ENCODE measurements at regions not wholly inside any gene's neighbourhood (a gene's known extent, or its start where the extent isn't known, plus 50 kb on each side); places are given as distances from the start of the nearest gene placed in this dataset.
A peak's percentile ranks its signal among the peaks of the same experiment; 100 is the strongest.

GRCh38 chr21:35628316-35628715 is 432.0 kb downstream of the SETD4 start:
- H3K4me3 ChIP-seq = no peak overlapping the region
- H3K27ac ChIP-seq = no peak overlapping the region
- H3K36me3 ChIP-seq = no peaks in the 10 kb centered on the region
- H3K9me3 ChIP-seq = no peaks in the 10 kb centered on the region
- TF ChIP-seq Cebpa-rat (IDR thresholded peaks at IDR 0.05) = no peak
- no peaks in the 10 kb centered on the region for H3K4me1 ChIP-seq
- H4K20me1 ChIP-seq = no peaks in the 10 kb centered on the region
- H3K4me2 ChIP-seq = no peak overlapping the region
- no peak overlapping the region for H3K9ac ChIP-seq
- no peaks in the 10 kb centered on the region for H3K27me3 ChIP-seq

DNA sequence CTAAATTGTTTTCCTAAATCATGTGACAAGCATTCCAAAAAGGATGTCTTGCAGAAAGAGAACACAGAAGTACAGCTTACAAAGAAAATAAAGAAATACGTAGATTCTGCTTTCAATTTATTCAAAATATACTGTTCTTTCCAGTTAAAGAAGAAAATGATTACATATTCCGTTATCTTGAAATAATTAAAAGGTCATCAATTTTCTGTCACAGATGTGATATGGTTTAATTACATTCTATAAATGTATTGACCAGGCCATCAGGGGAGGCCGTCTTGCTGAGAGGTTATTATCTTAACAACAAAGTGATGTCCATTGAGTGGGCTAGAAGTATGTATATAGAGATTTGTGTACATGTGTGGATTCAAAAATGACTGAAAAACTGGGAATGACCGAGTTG is 432.9 kb downstream of the SETD4 start:
- no peak overlapping the region for H3K4me2 ChIP-seq
- no peak for TF ChIP-seq Cebpa-rat (IDR thresholded peaks at IDR 0.05)
- no peaks in the 10 kb centered on the region for H3K36me3 ChIP-seq
- H3K4me3 ChIP-seq = no peak overlapping the region
- H3K27me3 ChIP-seq = no peaks in the 10 kb centered on the region
- H3K9ac ChIP-seq = no peak overlapping the region
- H3K4me1 ChIP-seq = no peaks in the 10 kb centered on the region
- H4K20me1 ChIP-seq = no peaks in the 10 kb centered on the region
- H3K27ac ChIP-seq = no peak overlapping the region
- H3K9me3 ChIP-seq = no peaks in the 10 kb centered on the region

GRCh38 chr21:35625576-35625975 is 434.8 kb downstream of the SETD4 start:
- H3K36me3 ChIP-seq = no peaks in the 10 kb centered on the region
- no peaks in the 10 kb centered on the region; the same call in 1 of the 2 replicates for H3K9me3 ChIP-seq
- H3K27me3 ChIP-seq = no peaks in the 10 kb centered on the region
- no peak for TF ChIP-seq Cebpa-rat (IDR thresholded peaks at IDR 0.05)
- H3K4me3 ChIP-seq = no peak overlapping the region
- no peak overlapping the region for H3K4me2 ChIP-seq
- H3K4me1 ChIP-seq = no peaks in the 10 kb centered on the region
- no peak overlapping the region for H3K9ac ChIP-seq
- no peak overlapping the region for H3K27ac ChIP-seq
- no peaks in the 10 kb centered on the region for H4K20me1 ChIP-seq

DNA sequence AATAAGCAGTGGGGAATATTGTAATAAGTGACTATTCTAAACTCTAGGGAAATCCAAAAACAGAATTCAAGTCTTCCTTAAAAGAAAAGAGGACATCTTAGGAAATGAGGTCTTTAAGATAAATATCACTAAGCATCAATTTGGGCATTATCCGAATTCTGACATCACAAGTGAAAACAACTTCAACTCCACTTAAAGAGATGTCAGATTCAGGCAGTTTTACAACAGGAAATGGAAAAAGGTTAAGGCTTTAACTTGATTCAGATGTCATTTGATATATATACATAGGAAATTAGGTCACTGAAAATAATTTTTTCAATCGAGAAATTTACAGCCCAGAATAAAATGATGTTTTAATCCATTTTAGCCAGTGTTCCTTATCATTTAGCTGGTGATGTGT is 435.4 kb downstream of the SETD4 start:
- Histone ChIP-seq H3K9ac (no peak overlapping the region), H3K4me3 (no peak overlapping the region), H3K27ac (no peak overlapping the region), H4K20me1 (no peaks in the 10 kb centered on the region), H3K4me1 (no peaks in the 10 kb centered on the region), H3K36me3 (no peaks in the 10 kb centered on the region), H3K4me2 (no peak overlapping the region), H3K27me3 (no peaks in the 10 kb centered on the region), H3K9me3 (no peaks in the 10 kb centered on the region; the same call in 1 of the 2 replicates)
- no peak for TF ChIP-seq Cebpa-rat (IDR thresholded peaks at IDR 0.05)

- Histone ChIP-seq H3K9ac (no peak overlapping the region), H3K27ac (no peak overlapping the region), H3K36me3 (no peaks in the 10 kb centered on the region), H3K27me3 (no peaks in the 10 kb centered on the region), H3K4me1 (no peaks in the 10 kb centered on the region), H3K9me3 (no peaks in the 10 kb centered on the region; the same call in 1 of the 2 replicates), H3K4me3 (no peak overlapping the region), H4K20me1 (no peaks in the 10 kb centered on the region), H3K4me2 (no peak overlapping the region)
- no peak for TF ChIP-seq Cebpa-rat (IDR thresholded peaks at IDR 0.05)
These were observed 437.7 kb downstream of the SETD4 start for GRCh38 chr21:35622612-35623011.

DNA sequence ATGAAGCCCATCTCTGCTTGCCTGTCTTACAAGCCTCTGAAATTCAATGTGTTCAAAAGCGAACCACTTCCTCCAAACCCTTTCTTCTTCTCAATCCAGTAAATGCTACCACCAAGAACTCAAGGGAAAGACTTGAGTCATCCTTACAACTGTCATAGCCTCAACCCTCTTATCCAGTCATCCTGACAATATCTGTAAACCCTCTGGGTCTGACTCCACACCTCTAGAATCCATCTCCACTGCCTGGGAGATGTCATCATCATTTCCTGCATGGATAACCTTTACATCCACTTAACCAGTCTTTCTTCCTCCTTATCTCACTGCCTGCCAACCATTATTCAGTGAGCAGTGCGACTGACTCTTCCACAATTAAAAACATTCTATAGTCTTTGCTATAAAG is 441.1 kb downstream of the SETD4 start:
- H3K9me3 ChIP-seq = no peaks in the 10 kb centered on the region; the same call in 1 of the 2 replicates
- TF ChIP-seq Cebpa-rat (IDR thresholded peaks at IDR 0.05) = no peak
- H3K27ac ChIP-seq = no peak overlapping the region
- H3K9ac ChIP-seq = no peak overlapping the region
- no peak overlapping the region for H3K4me2 ChIP-seq
- H3K36me3 ChIP-seq = no peaks in the 10 kb centered on the region
- H3K27me3 ChIP-seq = no peaks in the 10 kb centered on the region
- no peak overlapping the region for H3K4me3 ChIP-seq
- no peaks in the 10 kb centered on the region for H3K4me1 ChIP-seq
- no peaks in the 10 kb centered on the region for H4K20me1 ChIP-seq

GRCh38 chr21:35617491-35617890 is 442.8 kb downstream of the SETD4 start:
- H3K27ac ChIP-seq = no peak overlapping the region
- H4K20me1 ChIP-seq = no peaks in the 10 kb centered on the region
- no peak overlapping the region for H3K9ac ChIP-seq
- no peaks in the 10 kb centered on the region for H3K27me3 ChIP-seq
- no peak overlapping the region for H3K4me2 ChIP-seq
- H3K4me1 ChIP-seq = no peaks in the 10 kb centered on the region
- H3K36me3 ChIP-seq = no peaks in the 10 kb centered on the region
- TF ChIP-seq Cebpa-rat (IDR thresholded peaks at IDR 0.05) = no peak
- no peak overlapping the region for H3K4me3 ChIP-seq
- no peaks in the 10 kb centered on the region; the same call in 1 of the 2 replicates for H3K9me3 ChIP-seq

- Histone ChIP-seq H3K9me3 (no peaks in the 10 kb centered on the region; the same call in 1 of the 2 replicates), H3K27me3 (no peaks in the 10 kb centered on the region), H3K9ac (no peak overlapping the region), H4K20me1 (no peaks in the 10 kb centered on the region), H3K4me2 (no peak overlapping the region), H3K4me1 (no peaks in the 10 kb centered on the region), H3K27ac (no peak overlapping the region), H3K4me3 (no peak overlapping the region), H3K36me3 (no peaks in the 10 kb centered on the region)
- TF ChIP-seq Cebpa-rat (IDR thresholded peaks at IDR 0.05) = peak; percentile 38; the same call in 1 of the 2 replicates
These were observed 444.2 kb downstream of the SETD4 start for GRCh38 chr21:35616090-35616489.

- no peaks in the 10 kb centered on the region for H3K4me1 ChIP-seq
- no peaks in the 10 kb centered on the region for H3K9me3 ChIP-seq
- no peaks in the 10 kb centered on the region for H3K27me3 ChIP-seq
- no peaks in the 10 kb centered on the region for H4K20me1 ChIP-seq
- no peak overlapping the region for H3K4me3 ChIP-seq
- H3K36me3 ChIP-seq = no peaks in the 10 kb centered on the region
- no peak overlapping the region for H3K4me2 ChIP-seq
- no peak for TF ChIP-seq Cebpa-rat (IDR thresholded peaks at IDR 0.05)
- H3K27ac ChIP-seq = no peak overlapping the region
- H3K9ac ChIP-seq = no peak overlapping the region
These were observed 445.0 kb downstream of the SETD4 start for GRCh38 chr21:35615325-35615724.

DNA sequence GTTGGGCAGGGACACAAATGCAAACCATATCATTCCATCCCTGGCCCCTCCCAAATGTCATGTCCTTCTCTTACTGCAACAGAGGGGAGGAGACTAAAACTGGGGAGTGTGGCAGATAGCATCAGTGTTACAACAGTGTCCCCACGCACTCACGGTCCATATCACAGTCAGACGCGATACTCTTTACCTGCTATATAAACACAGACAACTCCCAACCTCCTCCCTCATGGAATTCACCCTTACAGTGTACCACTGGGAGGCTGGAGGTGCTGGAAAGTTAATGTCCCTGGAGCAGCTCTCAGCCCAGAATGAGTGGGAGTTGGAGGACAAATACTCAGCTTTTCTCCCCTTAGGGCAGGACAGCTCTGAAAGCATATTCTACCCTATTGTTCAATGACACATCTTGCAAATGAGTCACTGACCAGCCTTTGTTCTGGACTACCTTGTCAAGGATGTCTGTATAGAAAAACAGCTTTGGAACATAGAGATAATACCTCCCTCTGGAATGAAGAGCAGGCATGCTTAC is 445.9 kb downstream of the SETD4 start:
- Histone ChIP-seq H4K20me1 (no peaks in the 10 kb centered on the region), H3K27me3 (no peaks in the 10 kb centered on the region), H3K4me3 (no peak overlapping the region), H3K4me1 (no peaks in the 10 kb centered on the region), H3K36me3 (no peaks in the 10 kb centered on the region), H3K27ac (no peak overlapping the region), H3K9ac (no peak overlapping the region), H3K4me2 (no peak overlapping the region), H3K9me3 (no peaks in the 10 kb centered on the region)
- no peak for TF ChIP-seq Cebpa-rat (IDR thresholded peaks at IDR 0.05)

DNA sequence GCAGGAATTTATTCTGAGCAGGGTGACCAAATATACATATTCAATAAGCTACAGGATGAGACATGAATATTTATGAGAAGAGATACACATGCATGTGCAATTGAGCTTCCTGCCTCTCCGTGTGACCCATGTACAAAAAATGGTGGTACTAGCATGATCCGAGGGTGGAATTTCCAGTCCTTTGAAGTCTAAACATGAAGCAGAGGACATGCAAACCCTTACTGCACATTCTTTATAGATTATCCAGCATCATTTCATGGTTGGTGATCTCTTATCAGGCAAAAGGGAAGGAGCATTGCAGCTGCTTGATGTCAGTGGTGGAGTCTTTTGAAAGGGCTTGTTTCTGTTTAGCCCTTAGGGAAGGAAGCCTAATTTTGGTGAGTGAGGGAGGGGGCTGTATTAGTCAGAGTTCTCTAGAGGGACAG is 448.6 kb downstream of the SETD4 start:
- no peak for TF ChIP-seq Cebpa-rat (IDR thresholded peaks at IDR 0.05)
- H3K9me3 ChIP-seq = no peaks in the 10 kb centered on the region

More for the DNA sequence above, 448.6 kb downstream of the SETD4 start:
- no peaks in the 10 kb centered on the region for H3K4me1 ChIP-seq
- no peaks in the 10 kb centered on the region for H3K27me3 ChIP-seq
- H3K27ac ChIP-seq = no peak overlapping the region
- H3K4me3 ChIP-seq = no peak overlapping the region
- H4K20me1 ChIP-seq = no peaks in the 10 kb centered on the region
- H3K9ac ChIP-seq = no peak overlapping the region
- H3K36me3 ChIP-seq = no peaks in the 10 kb centered on the region
- H3K4me2 ChIP-seq = peak overlapping the region; percentile 15; the same call in 1 of the 2 replicates
